Ishikawa (cell line): ENCODE measurements at regions not wholly inside any gene's neighbourhood (a gene's known extent, or its start where the extent isn't known, plus 50 kb on each side); places are given as distances from the start of the nearest gene placed in this dataset.

Experiments used
- CEBPB ChIP-seq: IDR thresholded peaks from 2 replicates; pipeline ENCODE4 v1.6.1; 2012
- FOXM1 ChIP-seq: IDR thresholded peaks from 2 replicates; pipeline ENCODE4 v1.6.1; 2012; ENCODE audit warnings: low read depth, borderline replicate concordance
- MAX ChIP-seq: IDR thresholded peaks from 2 replicates; pipeline ENCODE4 v1.6.1; 2012
- NFIC ChIP-seq: IDR thresholded peaks from 2 replicates; pipeline ENCODE4 v1.6.1; 2012
- REST ChIP-seq: IDR thresholded peaks from 2 replicates; pipeline ENCODE4 v1.6.1; 2012; ENCODE audit warnings: low read depth, mild to moderate bottlenecking
- USF1 ChIP-seq: IDR thresholded peaks from 2 replicates; pipeline ENCODE4 v1.6.1; 2012
- YY1 ChIP-seq: IDR thresholded peaks from 2 replicates; pipeline ENCODE4 v1.6.1; 2012; ENCODE audit warnings: low read depth
- ZBTB7A ChIP-seq: IDR thresholded peaks from 2 replicates; pipeline ENCODE4 v1.6.1; 2012; ENCODE audit warnings: low read depth

GRCh38 chr5:159814222-159814621 lies 102.1 kb upstream of the ADRA1B start:
- TF ChIP-seq YY1 (no peak), NFIC (no peak), MAX (no peak), USF1 (no peak), ZBTB7A (no peak), CEBPB (no peak), REST (no peak), FOXM1 (no peak)
